ENCODE measurements at regions not wholly inside any gene's neighbourhood (a gene's known extent, or its start where the extent isn't known, plus 50 kb on each side); places are given as distances from the start of the nearest gene placed in this dataset.

DNA sequence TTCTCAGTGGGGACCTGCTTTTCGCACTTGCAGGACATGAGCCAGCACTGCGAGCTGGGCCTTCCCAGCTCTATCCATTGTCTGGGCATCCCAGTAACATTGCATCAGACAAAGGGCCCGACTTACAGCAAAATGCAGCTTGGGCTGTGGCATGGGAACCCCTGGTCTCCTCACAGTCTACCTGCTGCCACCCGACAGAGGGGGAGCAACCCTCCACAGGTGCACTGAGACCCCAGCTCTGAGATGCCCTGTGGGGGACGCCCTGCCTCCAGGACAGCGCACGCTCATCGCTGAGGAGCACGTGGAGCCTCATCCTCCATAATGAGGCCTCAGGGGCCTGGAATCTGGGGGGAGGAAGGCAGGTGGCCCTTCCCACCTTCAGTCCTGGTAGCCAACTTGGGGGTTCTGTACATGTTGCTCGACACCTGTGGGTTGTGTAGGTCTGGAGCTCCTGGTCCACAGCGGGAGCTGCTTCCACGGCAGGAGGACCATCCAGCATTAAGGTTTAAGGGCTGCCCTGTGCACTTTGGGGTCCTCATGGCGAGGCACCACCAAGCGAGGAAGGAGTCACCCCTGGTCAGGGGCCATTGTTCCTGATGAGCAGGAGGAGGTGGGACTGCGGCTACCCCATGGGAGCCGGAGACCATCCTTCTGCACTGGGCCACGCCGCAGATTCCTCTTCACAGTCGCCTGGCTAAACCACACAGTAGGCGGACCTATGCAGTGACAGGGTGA is 376.5 kb upstream of the IRX1 start:
- Histone ChIP-seq H3K27me3 (no peaks in the 10 kb centered on the region), H3K4me3 (no peak overlapping the region), H3K27ac (no peak overlapping the region), H3K4me1 (no peaks in the 10 kb centered on the region), H3K36me3 (no peaks in the 10 kb centered on the region), H3K9me3 (no peaks in the 10 kb centered on the region)
- DNase-seq, result no peak
- TF ChIP-seq, protein P1, sequence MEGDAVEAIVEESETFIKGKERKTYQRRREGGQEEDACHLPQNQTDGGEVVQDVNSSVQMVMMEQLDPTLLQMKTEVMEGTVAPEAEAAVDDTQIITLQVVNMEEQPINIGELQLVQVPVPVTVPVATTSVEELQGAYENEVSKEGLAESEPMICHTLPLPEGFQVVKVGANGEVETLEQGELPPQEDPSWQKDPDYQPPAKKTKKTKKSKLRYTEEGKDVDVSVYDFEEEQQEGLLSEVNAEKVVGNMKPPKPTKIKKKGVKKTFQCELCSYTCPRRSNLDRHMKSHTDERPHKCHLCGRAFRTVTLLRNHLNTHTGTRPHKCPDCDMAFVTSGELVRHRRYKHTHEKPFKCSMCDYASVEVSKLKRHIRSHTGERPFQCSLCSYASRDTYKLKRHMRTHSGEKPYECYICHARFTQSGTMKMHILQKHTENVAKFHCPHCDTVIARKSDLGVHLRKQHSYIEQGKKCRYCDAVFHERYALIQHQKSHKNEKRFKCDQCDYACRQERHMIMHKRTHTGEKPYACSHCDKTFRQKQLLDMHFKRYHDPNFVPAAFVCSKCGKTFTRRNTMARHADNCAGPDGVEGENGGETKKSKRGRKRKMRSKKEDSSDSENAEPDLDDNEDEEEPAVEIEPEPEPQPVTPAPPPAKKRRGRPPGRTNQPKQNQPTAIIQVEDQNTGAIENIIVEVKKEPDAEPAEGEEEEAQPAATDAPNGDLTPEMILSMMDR (IDR thresholded peaks at IDR 0.05), result no peak
- TF ChIP-seq POLR2AphosphoS5 (IDR thresholded peaks at IDR 0.05) (no peak), EP300 (IDR thresholded peaks at IDR 0.05; ENCODE audit: low read depth) (no peak), POLR2A (IDR thresholded peaks at IDR 0.05) (no peak)
- 75% methylated on average over 15 of the region's 20 CpGs; no CpG with 5 or more reads in 1 of the 2 donors for WGBS, 2 donors (ENCODE audit: low coverage in 1 of 2)
- intact Hi-C loops (cut with DNase I; ENCODE audit: low total_unique reads), result no loop called here
- in situ Hi-C loops (cut with MboI; ENCODE audit: low pct_ligation_motif_present in 1 of 4, low pct_unique_long_range_greater_than_20kb in 1 of 4, low sequenced_read_pairs in 3 of 4), result no loop called here

DNA sequence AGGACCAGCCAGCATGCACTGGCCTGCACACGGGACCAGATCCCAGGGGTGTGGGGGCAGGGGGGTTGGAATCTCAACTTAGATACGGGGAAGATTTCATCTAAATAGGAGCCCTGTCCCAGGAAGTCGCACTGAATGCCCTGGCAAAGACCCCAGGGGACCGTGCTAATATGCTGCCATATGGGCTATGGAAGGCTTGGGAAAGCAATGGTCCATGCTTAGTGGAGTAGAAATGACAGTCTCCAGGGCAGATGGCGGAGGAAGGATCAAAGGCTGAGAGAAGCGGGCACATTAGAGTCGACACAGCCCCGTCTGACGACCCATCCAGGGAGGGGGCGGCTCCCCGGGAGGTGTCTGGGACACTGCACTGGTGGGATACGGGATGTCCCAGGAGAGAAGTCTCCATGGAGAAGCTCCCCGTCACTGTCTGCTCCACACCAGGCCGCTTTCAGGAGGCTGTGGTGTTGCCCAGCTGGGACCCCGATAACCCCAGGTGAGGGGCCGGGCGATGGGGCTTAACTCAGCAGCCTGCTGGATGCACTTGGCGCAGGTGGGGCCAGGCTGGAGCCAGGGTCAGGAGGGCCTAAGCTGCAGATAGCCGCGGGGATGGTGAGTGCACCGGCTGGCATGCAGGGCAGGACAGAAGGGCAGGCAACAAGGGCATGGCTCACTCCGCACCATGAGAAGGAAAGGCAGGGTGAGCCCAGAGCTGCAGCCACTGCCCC is 377.7 kb upstream of the IRX1 start:
- Histone ChIP-seq H3K4me3 (no peak overlapping the region), H3K27ac (no peak overlapping the region), H3K9me3 (no peaks in the 10 kb centered on the region), H3K36me3 (no peaks in the 10 kb centered on the region), H3K4me1 (no peaks in the 10 kb centered on the region), H3K27me3 (no peaks in the 10 kb centered on the region)
- in situ Hi-C loops (cut with MboI; ENCODE audit: low pct_ligation_motif_present in 1 of 4, low pct_unique_long_range_greater_than_20kb in 1 of 4, low sequenced_read_pairs in 3 of 4) (no loop called here), intact Hi-C loops (cut with DNase I; ENCODE audit: low total_unique reads) (no loop called here)
- no peak for DNase-seq
- 82% methylated on average over 22 of the region's 22 CpGs; no CpG with 5 or more reads in 1 of the 2 donors for WGBS, 2 donors (ENCODE audit: low coverage in 1 of 2)
- TF ChIP-seq, protein P1 (IDR thresholded peaks at IDR 0.05), result no peak
- TF ChIP-seq EP300 (IDR thresholded peaks at IDR 0.05; ENCODE audit: low read depth), result no peak
- TF ChIP-seq POLR2AphosphoS5 (IDR thresholded peaks at IDR 0.05), result no peak
- TF ChIP-seq POLR2A (IDR thresholded peaks at IDR 0.05), result no peak

DNA sequence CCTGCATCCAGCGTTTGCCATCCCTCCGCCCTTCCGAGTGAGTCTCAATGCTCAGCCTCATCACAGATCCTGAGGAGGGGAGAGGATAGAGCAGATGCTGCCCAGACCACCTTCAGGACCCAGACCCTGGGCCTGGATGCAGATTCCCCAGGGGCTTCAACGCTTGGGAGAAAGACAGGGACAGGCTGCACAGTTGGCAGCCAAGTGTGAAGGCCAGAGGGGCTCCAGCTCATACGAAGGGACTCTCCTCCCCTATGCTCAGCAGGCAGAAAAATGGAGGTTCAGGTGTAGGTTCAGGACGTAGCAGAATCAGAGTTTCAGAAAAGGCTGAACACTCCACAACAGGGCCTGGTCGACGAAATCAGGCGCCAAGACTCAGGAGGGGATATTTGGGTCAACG is 378.5 kb upstream of the IRX1 start:
- TF ChIP-seq EP300 (IDR thresholded peaks at IDR 0.05; ENCODE audit: low read depth) (no peak), POLR2A (IDR thresholded peaks at IDR 0.05) (no peak), POLR2AphosphoS5 (IDR thresholded peaks at IDR 0.05) (no peak)
- TF ChIP-seq, protein P1 (IDR thresholded peaks at IDR 0.05), result no peak
- no peaks in the 10 kb centered on the region for H3K9me3 ChIP-seq
- H3K36me3 ChIP-seq, result no peaks in the 10 kb centered on the region
- intact Hi-C loops (cut with DNase I; ENCODE audit: low total_unique reads) (no loop called here), in situ Hi-C loops (cut with MboI; ENCODE audit: low pct_ligation_motif_present in 1 of 4, low pct_unique_long_range_greater_than_20kb in 1 of 4, low sequenced_read_pairs in 3 of 4) (no loop called here)
- no peak overlapping the region for H3K4me3 ChIP-seq
- 77 to 100% methylated on average over 4 to 10 of the region's 10 CpGs for WGBS, 2 donors (ENCODE audit: low coverage in 1 of 2)
- H3K27ac ChIP-seq, result no peak overlapping the region
- DNase-seq, result no peak
- no peaks in the 10 kb centered on the region for H3K27me3 ChIP-seq
- H3K4me1 ChIP-seq, result no peaks in the 10 kb centered on the region

DNA sequence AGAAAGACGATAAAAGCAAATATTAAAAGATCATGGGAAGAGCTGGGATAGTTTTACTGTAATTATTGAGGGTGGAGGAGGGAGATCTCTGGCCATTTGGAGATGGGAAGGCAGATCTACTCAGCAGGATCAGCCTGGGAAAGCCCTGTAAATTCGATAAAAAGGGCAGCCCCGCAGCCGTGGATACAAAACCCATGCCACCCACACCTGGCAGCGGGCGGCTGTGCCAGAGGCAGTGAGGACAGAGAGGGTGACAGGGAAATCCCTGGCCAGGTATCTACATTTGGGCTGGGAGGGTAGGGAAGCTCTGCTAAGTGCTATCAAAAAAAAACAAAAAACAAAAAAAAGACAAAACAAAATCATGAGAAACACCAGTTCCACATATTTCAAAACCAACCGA is 379.2 kb upstream of the IRX1 start:
- 75 to 78% methylated on average over 3 to 7 of the region's 7 CpGs for WGBS, 2 donors (ENCODE audit: low coverage in 1 of 2)
- no peaks in the 10 kb centered on the region for H3K36me3 ChIP-seq
- DNase-seq, result no peak
- H3K27me3 ChIP-seq, result no peaks in the 10 kb centered on the region
- TF ChIP-seq POLR2A (IDR thresholded peaks at IDR 0.05) (no peak), POLR2AphosphoS5 (IDR thresholded peaks at IDR 0.05) (no peak), EP300 (IDR thresholded peaks at IDR 0.05; ENCODE audit: low read depth) (no peak)
- TF ChIP-seq, protein P1 (IDR thresholded peaks at IDR 0.05), result no peak
- no peak overlapping the region for H3K27ac ChIP-seq
- H3K9me3 ChIP-seq, result no peaks in the 10 kb centered on the region
- in situ Hi-C loops (cut with MboI; ENCODE audit: low pct_ligation_motif_present in 1 of 4, low pct_unique_long_range_greater_than_20kb in 1 of 4, low sequenced_read_pairs in 3 of 4) (no loop called here), intact Hi-C loops (cut with DNase I; ENCODE audit: low total_unique reads) (no loop called here)
- H3K4me3 ChIP-seq, result no peak overlapping the region
- no peaks in the 10 kb centered on the region for H3K4me1 ChIP-seq

Measured in transverse colon (tissue), 4 donors.